GM21423 (cell line): ENCODE measurements at regions not wholly inside any gene's neighbourhood (a gene's known extent, or its start where the extent isn't known, plus 50 kb on each side); places are given as distances from the start of the nearest gene placed in this dataset.
A peak's percentile ranks its signal among the peaks of the same experiment; 100 is the strongest.
"Not testable (repeated sequence)": the region's sequence is repeated elsewhere in the genome, so short reads cannot be mapped to it uniquely, and the experiment has no call there.

ENCODE experiments used
- ATAC-seq: cut with Tn5 transposase; IDR thresholded peaks from one replicate; pipeline ENCODE4 v1.9.1; 2021; ENCODE audit warnings: mild to moderate bottlenecking, moderate library complexity; ENCODE audit not compliant: unreplicated experiment

DNA sequence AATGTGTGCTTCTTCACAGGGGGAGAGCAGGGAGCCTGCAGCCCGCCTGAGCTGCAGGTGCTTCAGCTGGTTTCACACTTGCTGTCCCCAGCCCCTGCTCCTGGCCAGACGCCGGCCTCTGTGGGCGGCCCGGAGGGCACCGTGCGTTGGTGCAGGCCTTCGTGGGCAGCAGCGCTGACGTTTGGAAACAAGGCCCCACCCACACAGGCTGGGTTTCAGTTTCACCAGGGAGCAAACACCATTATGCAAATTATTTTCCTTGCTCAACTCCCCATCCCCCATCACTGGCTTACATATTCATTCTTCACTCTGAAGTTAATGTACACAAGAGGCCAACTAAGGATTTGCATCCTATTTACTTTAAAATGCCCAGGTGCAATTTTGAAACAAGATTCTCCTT is 343.2 kb downstream of the BCL2L11 start:
- ATAC-seq: peak; percentile 97

DNA sequence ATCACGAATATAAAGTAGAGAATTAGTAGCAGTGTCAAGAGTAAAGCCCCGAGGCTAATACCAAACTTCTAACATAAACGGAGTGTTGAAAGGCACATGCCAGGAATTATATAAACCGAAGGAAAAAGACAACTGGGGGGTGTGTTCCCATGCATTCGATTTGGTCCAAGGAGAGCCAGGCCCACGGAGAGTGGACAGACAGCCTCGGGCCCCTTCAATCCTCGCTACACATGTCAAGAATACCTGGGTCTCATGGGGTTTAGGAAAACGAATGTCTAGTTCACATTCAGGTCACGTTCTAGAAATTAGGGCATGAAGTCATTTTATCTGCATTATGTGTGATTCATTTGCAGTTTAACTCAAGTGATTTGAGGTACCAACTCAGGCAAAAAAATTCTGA is 343.7 kb downstream of the BCL2L11 start:
- not testable (repeated sequence) for ATAC-seq

DNA sequence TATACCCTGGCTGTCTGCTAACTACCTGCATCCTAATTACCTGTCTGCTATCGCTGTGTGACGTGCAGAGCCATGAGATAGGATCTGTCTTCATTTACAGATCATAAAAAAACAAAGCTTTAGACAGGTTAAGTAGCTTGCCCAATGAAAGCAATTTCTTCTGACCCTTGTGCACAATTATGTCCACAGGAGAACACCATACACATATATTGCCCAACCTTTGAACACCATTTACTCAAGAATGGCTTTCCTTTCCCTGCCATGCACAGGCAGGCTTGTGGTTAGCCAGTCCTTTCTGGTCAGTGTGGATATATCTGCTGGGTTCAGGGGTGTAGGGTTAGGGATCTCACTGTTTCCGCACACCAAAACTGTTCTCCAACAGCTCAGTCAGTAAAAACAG is 344.8 kb downstream of the BCL2L11 start:
- ATAC-seq: not testable (repeated sequence)

DNA sequence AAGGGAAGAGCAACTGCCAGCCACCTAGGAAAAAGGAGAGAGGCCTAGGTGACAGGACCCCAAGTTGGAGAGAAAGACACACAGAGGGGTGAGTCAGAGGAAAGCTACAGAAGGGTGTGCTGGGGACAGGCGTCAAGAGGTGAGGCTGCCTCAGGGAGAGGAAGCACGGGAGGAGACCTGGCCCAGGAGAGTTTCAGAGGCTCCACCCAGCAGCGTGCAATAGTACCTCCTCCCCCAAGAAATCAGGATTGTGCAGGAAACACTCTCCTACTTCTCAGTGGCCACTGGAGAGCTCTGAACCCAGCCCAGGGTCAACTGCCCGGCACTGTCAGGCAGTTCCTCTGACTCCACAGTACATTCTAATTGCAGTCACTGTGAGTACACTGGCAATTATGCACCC is 346.0 kb downstream of the BCL2L11 start:
- ATAC-seq: not testable (repeated sequence)

DNA sequence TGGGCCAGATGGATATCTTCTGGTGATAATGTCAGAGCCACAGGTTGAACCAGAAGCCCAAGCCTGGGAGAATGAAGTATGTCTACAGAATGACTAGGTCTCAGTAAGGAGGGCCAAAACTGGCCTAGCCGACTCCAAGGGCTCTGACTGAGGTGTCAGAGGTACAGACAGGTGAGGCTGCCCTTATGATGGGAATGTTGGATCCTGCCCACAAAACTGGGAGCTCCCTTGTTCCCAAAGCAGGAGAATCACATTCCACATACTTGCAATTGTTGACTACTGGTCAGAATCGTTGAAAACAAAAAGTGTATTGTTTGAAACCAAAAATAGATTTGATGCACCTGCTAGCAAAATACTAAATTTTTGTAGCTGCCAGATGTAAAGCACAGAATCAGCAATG is 350.2 kb downstream of the BCL2L11 start:
- not testable (repeated sequence) for ATAC-seq

DNA sequence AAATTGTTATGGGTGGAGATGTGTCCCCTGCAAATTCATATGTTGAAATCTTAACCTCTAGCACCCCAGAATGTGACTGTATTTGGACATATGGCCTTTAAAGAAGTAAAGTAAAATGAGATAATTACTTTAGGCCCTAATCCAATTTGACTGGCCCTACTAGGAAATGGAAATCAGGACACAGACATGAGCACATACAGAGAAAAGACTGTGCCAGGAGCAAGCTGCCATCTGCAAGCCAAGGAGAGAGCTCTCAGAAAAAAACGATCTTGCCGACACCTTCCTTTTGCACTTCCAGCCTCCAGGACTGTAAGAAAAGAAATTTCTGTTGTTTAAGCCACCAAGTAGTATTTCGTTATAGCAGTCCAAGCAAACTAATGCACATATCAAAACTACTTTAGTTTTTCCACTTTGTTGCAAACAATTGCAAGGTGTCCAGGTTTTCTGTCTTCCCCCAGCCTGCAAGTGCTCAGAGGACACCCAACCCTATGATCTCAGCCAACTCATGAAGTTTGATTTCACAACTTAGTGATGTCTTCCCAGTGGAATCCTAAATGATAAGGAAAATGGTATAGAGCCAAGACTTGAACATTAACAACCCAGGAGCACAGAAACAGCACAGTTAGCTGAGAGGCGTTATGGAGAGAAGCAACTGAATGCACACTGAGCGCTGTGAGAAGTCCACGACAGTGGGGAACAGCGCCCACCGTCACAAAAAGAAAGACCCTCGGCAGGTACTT is 351.2 kb downstream of the BCL2L11 start:
- ATAC-seq: not testable (repeated sequence)

DNA sequence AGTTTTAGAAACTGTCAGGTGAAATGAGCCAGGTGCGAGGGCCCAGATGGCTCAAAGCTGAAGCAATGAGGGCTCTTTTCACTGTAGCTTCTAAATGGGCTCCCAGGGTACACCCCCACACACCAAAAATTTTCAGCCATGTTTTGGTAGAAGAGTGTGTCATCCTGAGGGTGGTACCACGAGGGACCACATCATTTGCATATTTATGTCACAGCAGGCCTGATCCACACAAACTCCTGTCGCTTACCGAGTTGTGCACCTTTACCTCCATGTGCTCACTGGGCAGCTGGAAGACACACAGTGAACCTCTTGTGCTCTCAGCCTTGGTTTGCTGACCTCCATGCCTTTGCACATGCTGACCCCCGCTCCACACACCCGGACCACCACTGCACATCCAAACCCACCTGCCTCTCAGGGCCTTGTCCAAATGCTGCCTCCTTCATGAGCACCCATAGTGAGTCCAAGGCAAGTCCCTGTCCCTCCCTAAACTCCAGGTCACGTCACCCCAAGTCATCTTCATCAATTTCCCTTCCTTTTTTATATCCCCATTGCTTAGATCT is 352.2 kb downstream of the BCL2L11 start:
- not testable (repeated sequence) for ATAC-seq

DNA sequence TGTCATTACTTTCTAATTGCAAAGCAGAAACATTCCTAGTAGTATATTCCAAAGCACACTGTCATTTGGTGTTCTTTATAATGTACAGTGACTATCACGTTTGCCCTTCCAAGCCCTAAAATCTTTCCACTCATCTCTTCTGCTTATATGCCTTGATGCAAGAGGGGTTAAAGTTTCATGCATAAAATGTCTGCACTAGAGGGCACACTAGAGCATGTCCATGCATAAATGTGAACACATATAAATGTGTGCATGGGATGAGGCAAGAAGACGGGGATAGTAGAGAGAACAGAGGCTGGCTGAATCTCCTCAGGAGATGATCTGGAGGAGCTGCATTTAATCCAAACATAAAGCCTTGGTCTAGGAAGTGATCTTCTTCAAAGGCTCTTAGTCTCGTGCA is 352.8 kb downstream of the BCL2L11 start:
- ATAC-seq: not testable (repeated sequence)

DNA sequence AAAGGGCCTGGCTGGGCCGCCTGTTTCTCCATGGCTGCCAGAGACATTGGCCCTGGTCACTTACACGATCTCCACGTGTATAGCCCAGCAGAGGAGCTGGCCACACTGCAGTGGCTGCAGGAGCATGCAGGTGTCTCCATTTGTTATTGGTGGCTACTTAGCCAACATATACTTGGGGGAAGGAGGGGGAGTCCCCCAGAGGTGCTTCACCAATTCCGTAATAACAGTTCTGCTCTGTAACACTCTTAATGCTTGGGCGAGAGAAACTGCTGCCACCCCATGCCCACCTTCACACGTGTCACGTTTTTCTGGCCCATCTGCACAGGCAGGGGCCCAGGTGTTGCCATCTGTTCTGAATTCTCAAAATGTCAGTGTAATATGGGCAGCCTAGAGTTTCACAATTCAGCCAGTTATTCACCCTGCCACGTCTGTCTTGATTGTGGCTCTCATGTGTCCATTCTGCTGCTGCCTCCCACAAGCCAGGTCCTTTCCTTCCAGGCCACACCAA is 353.5 kb downstream of the BCL2L11 start:
- ATAC-seq: not testable (repeated sequence)

DNA sequence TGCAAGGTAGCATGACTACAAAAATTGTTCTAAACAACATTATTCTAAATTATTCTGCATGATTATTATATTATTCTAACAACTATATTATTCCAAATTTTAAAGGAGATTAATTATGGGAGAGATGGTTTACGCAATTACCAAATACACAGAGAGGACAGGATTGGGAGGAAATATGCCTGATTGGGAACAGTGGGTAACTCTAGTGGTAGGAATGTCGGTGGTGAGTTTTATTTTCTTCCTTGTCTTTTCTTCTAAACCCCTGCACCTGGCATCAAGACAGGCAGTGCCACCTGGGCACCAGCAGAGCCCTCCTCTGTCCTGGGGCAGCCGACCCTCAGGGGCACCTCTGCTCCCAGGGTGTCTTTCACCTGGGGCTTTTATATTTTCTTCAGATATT is 357.6 kb downstream of the BCL2L11 start:
- ATAC-seq: not testable (repeated sequence)

DNA sequence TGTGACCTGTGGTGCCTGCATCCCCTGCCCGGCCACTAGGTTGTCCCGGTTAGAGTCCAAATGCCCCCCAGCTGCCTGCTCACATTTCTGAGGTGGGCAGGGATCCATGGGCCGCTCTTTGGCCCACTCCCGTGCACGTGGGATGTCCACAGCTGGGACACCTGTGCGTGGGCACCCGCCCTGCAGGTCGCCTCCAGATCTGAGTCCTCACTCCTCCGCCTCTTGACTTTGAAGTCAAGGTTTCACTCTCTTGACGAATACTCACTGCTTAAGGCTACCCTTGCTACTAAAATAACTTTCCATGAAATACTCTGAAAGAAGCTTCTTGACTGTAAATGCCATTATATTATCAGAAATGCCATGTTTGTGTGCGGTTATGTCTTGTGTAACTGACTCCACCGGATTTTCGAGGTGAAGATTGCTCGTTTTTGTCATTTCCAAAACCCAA is 358.2 kb downstream of the BCL2L11 start:
- ATAC-seq: peak; percentile 48

DNA sequence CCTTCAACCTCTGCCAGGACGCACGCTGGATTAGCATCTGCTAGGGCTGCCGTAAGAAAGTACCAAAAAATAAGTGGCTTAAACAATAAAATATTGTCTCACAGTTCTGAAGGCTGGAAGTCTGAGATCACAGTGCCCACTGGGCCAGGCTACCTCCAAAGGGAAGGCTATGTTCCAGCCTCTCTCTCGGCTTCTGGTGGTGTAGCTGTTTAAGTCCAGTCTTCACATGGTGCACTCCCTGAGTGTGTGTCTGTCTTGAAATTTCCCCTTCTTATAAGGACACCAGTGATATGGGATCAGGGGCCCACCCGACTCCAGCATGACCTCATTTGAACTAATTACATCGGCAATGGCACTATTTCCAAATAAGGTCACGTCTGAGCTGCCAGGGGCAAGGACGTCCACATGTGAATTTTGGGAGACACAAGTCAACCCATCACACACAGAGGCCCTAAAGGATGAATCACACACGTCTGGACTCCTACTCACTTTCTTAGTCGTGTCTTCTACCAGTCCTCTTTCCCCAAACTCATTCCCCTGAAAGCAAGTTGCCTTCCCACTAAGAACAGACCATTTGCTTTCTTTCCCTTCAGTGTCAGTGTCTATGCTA is 359.4 kb downstream of the BCL2L11 start:
- not testable (repeated sequence) for ATAC-seq

DNA sequence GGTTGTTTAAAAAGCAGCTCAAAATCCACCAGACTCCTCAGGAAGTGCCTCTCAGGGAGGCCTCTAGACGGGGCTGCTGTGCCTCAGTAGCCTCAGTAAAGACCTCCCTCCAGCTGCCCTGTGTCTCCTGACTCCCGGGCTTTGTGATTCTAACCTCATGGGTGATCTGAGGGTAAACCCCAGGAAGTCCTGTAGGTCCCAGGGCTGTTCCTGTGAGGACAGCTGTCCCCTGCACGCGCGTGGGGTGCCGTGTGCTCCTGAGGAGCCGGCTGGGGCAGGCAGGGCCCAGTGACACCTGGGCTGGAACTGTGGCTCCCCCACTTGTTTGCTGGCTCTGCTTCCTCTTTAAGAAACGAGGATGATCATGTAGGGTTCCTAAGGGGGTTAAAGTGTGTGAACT is 359.9 kb downstream of the BCL2L11 start:
- not testable (repeated sequence) for ATAC-seq

DNA sequence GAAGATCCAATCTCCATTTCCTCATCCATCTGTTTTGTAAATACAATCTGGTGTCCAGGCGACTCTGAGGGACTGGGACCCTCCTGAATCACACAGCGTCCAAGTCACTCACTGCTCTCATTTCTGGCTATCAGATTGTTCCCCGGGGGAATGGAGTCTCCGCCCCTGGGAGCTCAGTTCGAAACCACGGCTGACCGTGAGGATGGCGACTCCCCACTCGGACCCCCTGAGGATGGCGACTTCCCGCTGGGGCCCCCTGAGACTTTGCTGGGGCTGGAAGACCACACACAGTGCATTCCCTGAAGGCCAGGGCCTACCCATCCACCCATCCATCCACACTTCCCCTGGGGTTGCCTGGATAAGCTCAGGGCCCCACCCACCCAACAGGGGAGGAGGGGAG is 360.5 kb downstream of the BCL2L11 start:
- not testable (repeated sequence) for ATAC-seq

DNA sequence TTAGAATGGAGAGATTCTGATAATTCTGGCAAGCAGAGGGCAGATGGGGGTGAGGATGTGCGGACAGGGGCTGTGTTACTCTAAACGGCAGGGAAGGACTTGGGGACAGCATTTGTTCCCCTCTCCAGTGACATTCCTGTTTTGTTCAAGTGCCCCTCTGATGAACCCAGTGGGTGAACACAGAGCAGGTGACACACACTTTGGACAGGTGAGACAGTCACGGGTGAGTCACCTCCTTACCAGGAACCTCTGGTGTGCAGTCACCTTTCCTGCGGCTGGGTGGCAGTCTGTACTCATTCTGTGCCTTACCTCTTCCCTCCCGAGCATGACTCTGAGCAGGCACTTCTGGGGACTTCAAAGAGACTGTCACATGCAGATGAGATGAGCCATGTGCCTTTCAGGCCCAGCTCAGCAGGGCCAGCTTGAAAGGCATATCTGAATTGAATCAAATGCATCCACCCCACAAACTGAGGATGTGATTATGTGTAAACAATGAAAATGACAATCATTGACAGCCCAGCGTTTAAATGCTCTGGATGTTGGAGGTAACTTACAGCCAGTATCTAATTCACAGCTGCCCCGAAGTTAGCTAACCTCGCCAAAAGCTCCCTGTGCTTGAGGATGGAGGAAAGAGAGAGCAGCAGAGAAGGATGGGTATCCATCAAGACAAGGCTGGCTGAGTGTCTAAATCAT is 362.4 kb downstream of the BCL2L11 start:
- peak; percentile 67 for ATAC-seq

DNA sequence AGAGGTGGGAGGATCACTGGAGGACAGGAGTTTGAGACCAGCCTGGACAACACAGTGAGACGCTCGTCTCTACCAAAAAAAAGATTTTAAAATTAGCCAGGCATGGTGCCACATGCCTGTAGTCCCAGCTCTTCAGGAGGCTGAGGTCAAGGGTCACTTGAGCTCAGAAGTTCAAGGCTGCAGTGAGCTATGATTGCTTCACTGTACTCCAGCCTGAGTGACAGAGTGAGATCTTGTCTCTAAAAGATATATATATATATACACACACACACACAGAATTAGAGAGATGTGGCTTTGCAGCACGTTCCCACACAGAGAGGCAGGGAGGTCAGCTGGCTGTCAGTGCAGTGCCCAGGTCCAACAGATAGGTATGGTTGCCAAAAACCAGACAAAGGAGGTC is 363.4 kb downstream of the BCL2L11 start:
- not testable (repeated sequence) for ATAC-seq

DNA sequence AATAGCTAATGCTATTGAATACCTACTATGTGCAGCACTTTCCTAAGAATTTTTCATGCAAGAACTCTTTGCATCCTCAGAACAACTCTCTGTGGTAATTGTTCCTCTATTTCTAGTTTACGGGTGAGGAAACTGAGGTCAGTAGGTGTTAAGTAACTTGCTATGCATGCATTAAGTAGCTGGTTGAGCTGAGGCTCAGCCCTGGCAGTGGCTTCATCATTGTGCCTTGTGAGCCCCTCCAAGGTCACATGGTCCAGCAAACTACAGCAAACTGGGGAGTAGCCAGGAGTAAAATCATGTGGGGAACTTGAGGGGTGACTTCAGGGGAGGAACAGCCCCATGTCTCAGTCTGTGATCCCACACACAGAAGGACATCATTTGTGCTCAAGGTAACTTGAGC is 365.2 kb downstream of the BCL2L11 start:
- ATAC-seq: not testable (repeated sequence)

DNA sequence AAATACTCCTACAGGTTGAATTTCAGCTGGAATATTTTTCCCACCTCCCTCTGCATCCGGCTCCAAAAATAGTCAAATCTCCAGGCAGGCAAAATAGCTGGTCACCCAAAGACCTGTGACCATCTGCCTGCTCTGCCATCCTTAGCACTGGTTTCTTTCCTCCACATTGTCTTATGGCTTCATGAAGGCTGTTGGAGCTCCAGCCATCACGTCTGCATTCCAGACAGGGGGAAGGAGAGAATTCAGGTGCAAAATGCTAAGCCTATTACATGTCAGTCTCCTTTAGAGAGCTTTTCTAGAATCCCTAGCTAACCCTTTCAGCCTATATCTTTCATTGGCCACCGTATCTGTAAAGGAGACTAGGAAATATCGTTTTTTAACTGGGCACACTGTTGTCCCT is 367.7 kb downstream of the BCL2L11 start:
- not testable (repeated sequence) for ATAC-seq

DNA sequence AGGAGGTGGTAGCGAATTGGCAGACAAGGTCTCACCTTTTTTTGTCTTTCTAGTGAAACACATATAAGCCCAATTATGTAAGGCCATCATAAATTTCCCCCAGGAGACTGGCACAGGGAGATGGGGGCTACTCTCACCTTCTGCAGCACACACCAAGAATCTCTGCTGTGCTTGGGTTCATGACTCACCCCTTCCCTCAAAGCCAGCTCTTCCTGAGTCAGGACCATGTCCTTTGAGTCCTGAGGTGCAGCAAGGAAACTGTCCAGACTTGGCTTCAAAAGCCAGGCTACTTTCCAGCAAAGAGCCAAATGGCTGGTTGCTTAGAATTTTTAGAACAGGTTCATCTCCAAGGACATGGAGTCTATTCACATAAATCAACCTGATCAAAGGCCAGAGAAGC is 368.7 kb downstream of the BCL2L11 start:
- not testable (repeated sequence) for ATAC-seq

DNA sequence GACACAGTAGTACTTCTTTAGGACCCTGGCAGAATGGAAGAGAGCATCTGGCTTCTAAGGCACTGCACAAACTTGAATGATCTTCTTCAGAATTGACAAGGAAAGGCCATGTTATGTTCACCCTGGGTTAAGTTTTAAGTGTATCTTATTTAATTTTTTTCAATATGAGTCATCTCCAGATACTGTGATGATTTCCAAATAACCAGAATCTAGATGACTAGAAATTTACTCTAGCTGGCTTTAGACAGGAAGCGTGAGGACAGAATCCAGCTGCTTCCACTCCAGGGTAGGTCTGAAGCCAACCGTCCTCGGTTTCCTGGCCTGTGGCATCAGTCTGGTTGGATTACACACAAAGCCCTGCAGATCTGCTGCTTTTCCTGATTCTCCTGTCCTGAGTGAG is 370.5 kb downstream of the BCL2L11 start:
- ATAC-seq: not testable (repeated sequence)

DNA sequence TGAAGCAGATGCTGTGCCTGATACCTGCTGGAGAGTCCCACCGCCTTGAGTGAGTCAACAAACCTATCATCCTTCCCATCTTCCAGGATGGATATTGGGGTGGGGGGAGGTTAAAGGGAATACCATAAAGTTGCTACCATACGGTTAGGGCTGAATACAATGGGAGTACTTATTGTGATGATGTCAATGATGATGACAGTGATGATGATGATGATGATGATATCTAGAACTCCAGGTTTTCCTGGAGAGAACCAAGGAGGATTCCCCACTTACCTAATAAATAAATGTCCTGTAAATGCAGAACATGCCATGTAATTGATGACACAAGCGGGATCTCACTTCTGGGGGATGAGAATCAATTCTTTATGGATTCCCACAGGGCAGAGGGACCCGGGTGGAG is 370.9 kb downstream of the BCL2L11 start:
- ATAC-seq: not testable (repeated sequence)
